ENCODE measurements at regions not wholly inside any gene's neighbourhood (a gene's known extent, or its start where the extent isn't known, plus 50 kb on each side); places are given as distances from the start of the nearest gene placed in this dataset.

DNA sequence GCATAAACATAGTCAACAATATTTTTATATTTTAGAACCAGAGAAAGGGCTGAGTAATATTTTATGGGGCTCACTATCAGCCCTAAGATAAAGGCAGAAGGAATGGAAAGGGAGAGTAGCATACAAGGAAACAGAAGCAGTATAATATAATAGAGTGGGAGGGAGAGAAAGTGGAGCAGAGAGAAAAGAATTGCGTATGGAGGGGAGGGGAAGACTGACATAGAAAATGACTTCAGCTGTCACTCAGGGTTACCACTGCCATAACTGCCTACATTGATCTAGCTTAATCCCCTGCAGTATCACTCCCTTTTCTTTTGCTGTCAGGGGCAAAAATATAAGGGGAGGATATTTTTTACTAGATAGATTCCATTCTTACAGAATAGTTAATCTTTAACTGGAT lies 1133.5 kb upstream of the MAP3K7 start:
- intact Hi-C loops (cut with DNase I; ENCODE audit: low total_unique reads), result no loop called here
- no peaks in the 10 kb centered on the region for H3K36me3 ChIP-seq
- no peak for DNase-seq

GRCh38 chr6:91719414-91719813 lies 1132.5 kb upstream of the MAP3K7 start:
- H3K36me3 ChIP-seq, result no peaks in the 10 kb centered on the region
- no peak overlapping the region for H3K27ac ChIP-seq
- DNase-seq, result no peak
- H3K27me3 ChIP-seq, result no peaks in the 10 kb centered on the region
- intact Hi-C loops (cut with DNase I; ENCODE audit: low total_unique reads), result no loop called here
- H3K4me3 ChIP-seq, result no peak overlapping the region
- TF ChIP-seq, protein P1, sequence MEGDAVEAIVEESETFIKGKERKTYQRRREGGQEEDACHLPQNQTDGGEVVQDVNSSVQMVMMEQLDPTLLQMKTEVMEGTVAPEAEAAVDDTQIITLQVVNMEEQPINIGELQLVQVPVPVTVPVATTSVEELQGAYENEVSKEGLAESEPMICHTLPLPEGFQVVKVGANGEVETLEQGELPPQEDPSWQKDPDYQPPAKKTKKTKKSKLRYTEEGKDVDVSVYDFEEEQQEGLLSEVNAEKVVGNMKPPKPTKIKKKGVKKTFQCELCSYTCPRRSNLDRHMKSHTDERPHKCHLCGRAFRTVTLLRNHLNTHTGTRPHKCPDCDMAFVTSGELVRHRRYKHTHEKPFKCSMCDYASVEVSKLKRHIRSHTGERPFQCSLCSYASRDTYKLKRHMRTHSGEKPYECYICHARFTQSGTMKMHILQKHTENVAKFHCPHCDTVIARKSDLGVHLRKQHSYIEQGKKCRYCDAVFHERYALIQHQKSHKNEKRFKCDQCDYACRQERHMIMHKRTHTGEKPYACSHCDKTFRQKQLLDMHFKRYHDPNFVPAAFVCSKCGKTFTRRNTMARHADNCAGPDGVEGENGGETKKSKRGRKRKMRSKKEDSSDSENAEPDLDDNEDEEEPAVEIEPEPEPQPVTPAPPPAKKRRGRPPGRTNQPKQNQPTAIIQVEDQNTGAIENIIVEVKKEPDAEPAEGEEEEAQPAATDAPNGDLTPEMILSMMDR (IDR thresholded peaks at IDR 0.05), result no peak
- H3K9me3 ChIP-seq, result no peaks in the 10 kb centered on the region
- H3K4me1 ChIP-seq, result no peaks in the 10 kb centered on the region

More for the DNA sequence above, 1133.5 kb upstream of the MAP3K7 start:
- no peak overlapping the region for H3K27ac ChIP-seq
- no peaks in the 10 kb centered on the region for H3K4me1 ChIP-seq
- H3K9me3 ChIP-seq, result no peaks in the 10 kb centered on the region
- H3K27me3 ChIP-seq, result no peaks in the 10 kb centered on the region
- TF ChIP-seq, protein P1 (IDR thresholded peaks at IDR 0.05), result no peak
- no peak overlapping the region for H3K4me3 ChIP-seq

GRCh38 chr6:91718198-91718597 lies 1131.3 kb upstream of the MAP3K7 start:
- TF ChIP-seq, protein P1 (IDR thresholded peaks at IDR 0.05), result no peak
- H3K36me3 ChIP-seq, result no peaks in the 10 kb centered on the region
- DNase-seq, result no peak
- H3K27me3 ChIP-seq, result no peaks in the 10 kb centered on the region
- no peaks in the 10 kb centered on the region for H3K4me1 ChIP-seq
- intact Hi-C loops (cut with DNase I; ENCODE audit: low total_unique reads), result no loop called here
- no peak overlapping the region for H3K27ac ChIP-seq
- no peak overlapping the region for H3K4me3 ChIP-seq
- H3K9me3 ChIP-seq, result no peaks in the 10 kb centered on the region

GRCh38 chr6:91717094-91717493 lies 1130.2 kb upstream of the MAP3K7 start:
- no peaks in the 10 kb centered on the region for H3K4me1 ChIP-seq
- intact Hi-C loops (cut with DNase I; ENCODE audit: low total_unique reads), result no loop called here

DNA sequence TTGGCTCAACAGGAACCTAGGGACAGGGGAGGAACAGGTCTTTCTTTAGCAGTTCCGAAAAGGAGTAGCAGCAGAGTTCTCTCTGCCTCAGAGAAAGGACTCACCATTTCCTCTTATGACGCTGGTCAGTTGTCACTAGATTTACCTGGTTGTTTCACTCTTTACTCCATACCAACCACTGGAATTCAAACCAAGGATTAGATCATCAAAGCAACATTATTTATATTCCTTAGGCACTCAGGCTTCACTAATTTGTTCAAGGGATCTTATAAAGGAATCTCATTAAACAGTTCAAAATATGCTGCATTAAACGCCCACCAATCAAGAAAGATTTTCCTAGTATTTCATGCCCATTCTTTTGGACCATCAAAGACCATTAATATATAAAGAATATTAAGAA lies 1129.5 kb upstream of the MAP3K7 start:
- Histone ChIP-seq H3K4me3 (no peak overlapping the region), H3K27me3 (no peaks in the 10 kb centered on the region), H3K27ac (no peak overlapping the region), H3K9me3 (no peaks in the 10 kb centered on the region), H3K36me3 (no peaks in the 10 kb centered on the region), H3K4me1 (no peaks in the 10 kb centered on the region)
- no peak for DNase-seq
- intact Hi-C loops (cut with DNase I; ENCODE audit: low total_unique reads), result no loop called here
- TF ChIP-seq, protein P1 (IDR thresholded peaks at IDR 0.05), result no peak

More at GRCh38 chr6:91717094-91717493, 1130.2 kb upstream of the MAP3K7 start:
- H3K9me3 ChIP-seq, result no peaks in the 10 kb centered on the region
- TF ChIP-seq, protein P1 (IDR thresholded peaks at IDR 0.05), result no peak
- H3K4me3 ChIP-seq, result no peak overlapping the region
- H3K27ac ChIP-seq, result no peak overlapping the region
- H3K27me3 ChIP-seq, result no peaks in the 10 kb centered on the region
- no peaks in the 10 kb centered on the region for H3K36me3 ChIP-seq
- DNase-seq, result no peak

DNA sequence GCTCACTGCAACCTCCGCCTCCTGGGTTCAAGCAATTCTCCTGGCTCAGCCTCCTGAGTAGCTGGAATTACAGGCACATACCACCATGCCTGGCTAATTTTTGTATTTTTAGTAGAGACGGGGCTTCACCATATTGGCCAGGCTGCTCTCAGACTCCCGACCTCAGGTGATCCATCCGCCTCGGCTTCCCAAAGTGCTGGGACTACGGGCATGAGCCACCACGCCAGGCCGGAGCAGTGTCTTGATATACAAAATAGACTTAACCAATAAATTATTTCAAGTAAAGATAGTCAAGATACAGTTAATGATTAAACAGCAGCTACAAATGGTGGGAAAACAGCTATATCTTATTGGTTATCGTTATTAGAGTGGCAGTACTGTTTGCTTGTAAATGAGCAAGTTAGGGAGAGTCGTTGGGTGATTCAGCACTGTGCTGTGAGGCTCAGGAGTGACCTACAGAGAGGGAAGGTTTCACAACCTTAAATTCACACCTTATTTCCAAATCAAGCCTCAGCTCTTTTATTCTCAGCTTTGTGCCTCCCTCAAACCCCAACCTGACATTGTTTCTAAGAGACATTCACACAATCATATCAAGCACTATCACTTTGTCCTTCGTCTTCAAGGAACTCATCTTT lies 1128.4 kb upstream of the MAP3K7 start:
- no peaks in the 10 kb centered on the region for H3K4me1 ChIP-seq
- no peak for DNase-seq
- intact Hi-C loops (cut with DNase I; ENCODE audit: low total_unique reads), result no loop called here
- H3K27ac ChIP-seq, result no peak overlapping the region
- TF ChIP-seq, protein P1 (IDR thresholded peaks at IDR 0.05), result no peak
- H3K4me3 ChIP-seq, result no peak overlapping the region
- no peaks in the 10 kb centered on the region for H3K9me3 ChIP-seq
- no peaks in the 10 kb centered on the region for H3K36me3 ChIP-seq
- no peaks in the 10 kb centered on the region for H3K27me3 ChIP-seq
